ENCODE measurements at regions not wholly inside any gene's neighbourhood (a gene's known extent, or its start where the extent isn't known, plus 50 kb on each side); places are given as distances from the start of the nearest gene placed in this dataset.

DNA sequence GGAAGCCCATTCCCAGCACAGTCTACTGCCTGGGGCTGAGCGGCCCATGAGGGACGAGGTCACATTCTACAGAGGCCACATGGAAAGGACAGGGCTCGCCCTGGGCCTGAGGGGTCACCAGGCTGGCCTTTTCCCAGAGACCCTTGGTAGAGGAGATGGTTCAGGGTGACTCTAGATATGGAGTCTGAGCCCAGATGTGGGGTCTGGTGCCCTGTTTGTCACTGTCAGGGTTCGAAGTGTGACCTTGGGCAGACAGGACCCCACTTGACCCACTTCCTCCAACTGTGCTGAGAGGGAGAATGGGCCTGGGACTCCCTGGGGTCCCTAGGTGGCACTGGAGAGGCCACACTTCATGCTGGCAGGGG is 81.0 kb downstream of the MYEOV start:
- TF ChIP-seq CTCF (IDR thresholded peaks at IDR 0.05) (no peak), POLR2A (IDR thresholded peaks at IDR 0.05) (no peak)

Data from esophagus squamous epithelium (tissue), 4 donors.